NCI-H2029 treated with DMSO at 0.1 percent for 48 hours (cell line): ENCODE measurements at regions not wholly inside any gene's neighbourhood (a gene's known extent, or its start where the extent isn't known, plus 50 kb on each side); places are given as distances from the start of the nearest gene placed in this dataset.
"Not testable (repeated sequence)": the region's sequence is repeated elsewhere in the genome, so short reads cannot be mapped to it uniquely, and the experiment has no call there.

Experiments
- DNase-seq: peaks from one replicate; lab custom pipeline; 2025; lab: John Stamatoyannopoulos, UW

DNA sequence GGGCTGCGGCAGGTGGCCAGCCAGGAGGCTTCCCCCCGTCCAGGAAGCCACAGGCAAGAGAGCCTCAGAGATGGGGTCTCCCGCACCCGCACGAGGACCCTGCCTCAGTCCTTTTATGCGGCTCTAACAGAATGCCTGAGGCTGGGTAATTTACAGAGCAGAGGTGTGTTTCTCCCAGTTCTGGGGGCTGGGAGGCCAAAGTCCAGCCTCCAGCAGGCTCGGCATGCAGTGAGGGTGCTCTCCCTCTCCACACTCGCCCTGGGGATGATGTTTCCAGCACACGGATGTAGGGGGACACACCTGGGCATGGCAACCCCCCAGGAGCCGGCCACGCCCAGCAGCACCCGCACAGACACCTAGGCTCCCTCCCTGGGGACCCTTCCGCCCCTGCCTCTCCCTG is 95.4 kb upstream of the PPP1R26 start:
- no peak for DNase-seq

DNA sequence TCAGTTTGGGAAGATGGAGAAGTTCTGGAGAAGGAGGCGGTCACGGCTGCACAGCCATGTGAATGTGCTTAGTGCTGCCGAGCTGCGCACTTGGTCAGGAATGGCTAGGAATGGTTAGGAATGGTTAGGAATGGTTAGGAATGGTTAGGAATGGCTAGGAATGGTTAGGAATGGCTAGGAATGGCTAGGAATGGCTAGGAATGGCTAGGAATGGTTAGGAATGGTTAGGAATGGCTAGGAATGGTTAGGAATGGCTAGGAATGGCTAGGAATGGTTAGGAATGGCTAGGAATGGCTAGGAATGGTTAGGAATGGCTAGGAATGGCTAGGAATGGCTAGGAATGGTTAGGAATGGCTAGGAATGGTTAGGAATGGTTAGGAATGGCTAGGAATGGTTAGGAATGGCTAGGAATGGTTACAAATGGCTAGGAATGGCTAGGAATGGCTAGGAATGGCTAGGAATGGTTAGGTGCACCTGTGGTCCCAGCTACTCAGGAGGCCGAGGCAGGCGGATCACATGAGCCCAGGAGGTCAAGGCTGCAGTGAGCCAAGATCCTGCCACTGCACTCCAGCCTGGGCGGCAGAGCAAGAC is 94.7 kb upstream of the PPP1R26 start:
- not testable (repeated sequence) for DNase-seq

DNA sequence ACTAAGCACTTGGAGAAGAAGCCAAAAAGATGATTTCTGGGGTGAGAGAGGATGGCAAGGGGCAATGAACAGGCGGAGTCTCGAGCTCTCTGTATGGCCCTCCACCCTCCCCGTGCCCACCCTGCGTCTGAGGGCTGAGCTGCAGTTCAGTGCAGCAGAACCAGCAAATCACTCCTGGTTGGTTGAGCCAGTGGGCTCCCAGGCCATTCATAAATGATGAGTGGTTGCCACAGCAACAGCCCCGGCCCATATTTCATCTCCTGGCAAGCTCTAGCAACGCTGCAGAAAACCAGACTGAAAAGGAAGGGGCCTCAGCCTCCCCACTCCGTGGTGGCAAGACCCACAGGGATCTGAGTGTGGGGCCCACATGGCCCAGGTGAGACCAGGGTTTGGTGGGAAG is 93.8 kb upstream of the PPP1R26 start:
- DNase-seq: no peak

DNA sequence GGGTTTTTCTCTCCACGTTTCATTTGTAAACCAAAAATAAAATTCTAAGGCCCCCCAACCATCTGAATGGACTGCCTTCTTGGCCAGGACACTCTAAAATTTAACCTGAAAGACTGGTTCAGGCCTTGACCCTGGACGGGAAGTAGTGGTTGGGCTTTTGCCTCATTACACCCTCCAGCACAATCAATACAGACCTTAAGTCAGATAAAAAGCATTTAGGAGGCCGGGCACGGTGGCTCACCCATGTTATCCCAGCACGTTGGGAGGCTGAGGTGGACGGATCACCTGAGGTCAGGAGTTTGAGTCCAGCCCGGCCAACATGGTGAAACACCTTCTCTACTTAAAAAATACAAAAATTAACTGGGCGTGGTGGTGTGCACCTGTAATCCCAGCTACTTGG is 91.6 kb upstream of the PPP1R26 start:
- DNase-seq: no peak

DNA sequence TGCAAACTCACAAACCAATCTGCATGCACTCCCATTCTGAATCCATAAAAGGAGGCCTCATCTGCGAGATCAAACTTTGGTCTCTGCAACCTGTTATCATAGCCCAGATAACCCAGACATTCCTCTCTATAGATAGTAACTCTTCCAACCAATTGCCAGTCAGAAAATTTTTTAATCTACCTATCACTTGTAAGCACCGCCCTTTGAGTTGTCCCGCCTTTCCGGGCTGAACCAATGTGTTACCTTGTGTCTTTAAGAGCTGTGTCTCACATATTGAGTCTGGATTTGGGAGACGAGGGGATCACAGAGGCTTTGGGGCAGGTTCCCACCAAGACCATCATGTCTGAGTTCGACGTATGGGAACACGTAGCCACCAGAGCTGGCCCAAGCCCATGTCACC is 91.1 kb upstream of the PPP1R26 start:
- DNase-seq: no peak

DNA sequence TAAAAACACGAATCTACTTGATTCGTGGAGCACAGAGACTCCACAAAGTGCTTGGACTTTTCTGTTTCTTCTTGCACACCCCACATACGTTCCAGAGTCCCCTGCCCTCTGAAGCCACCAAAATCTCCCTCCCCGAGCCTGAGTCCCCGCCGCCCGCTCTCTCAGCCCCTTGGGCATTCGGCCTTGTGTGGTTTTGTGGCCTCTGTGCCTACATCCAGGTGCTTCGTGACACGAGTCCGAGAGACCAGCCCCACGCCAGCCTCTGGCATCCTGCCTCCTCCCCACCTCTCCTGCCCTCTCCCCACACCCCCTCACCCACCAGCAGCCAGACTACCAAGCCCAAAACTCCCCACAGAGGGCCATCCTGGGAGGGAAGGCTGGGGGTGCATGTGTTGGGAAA is 87.8 kb upstream of the PPP1R26 start:
- DNase-seq: no peak

DNA sequence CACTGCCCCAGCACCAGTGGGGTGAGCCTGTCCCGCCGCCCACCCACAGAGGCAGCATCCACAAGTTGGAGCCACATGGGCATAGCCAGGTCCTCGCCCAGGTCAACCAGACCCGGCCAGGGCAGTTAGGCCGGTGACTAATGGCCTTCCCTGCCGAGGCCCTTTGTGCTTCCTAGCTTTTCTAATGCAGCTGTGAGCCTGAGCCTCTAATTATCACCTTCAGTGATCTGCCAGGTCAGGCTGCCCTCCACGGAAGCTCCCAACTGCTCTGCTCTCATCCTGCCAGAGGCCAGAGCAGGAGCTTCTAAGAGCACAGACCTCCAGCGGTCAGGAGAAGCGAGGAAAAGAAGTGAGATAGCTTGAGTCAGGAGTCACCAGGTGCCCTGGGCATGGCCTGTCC is 87.1 kb upstream of the PPP1R26 start:
- DNase-seq: no peak

DNA sequence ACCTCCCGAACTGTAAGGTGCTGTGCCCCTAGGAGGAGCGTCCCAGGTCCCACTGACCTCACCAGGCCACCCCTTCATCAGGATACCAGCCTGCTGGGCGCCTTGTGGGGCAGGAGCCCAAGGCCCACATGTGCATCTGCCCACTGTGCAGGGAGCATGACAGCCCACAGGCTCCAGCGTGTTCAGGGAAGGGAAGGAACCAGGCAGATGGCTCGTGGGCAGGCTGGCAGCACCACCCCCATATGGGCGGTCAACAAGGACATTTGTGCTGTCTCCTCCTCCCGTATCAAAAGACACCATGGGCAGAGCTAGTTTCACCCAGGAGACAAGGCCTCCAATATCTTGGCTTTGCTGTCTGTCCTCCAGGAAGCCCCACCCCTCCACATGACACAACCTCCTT is 85.5 kb upstream of the PPP1R26 start:
- no peak for DNase-seq

DNA sequence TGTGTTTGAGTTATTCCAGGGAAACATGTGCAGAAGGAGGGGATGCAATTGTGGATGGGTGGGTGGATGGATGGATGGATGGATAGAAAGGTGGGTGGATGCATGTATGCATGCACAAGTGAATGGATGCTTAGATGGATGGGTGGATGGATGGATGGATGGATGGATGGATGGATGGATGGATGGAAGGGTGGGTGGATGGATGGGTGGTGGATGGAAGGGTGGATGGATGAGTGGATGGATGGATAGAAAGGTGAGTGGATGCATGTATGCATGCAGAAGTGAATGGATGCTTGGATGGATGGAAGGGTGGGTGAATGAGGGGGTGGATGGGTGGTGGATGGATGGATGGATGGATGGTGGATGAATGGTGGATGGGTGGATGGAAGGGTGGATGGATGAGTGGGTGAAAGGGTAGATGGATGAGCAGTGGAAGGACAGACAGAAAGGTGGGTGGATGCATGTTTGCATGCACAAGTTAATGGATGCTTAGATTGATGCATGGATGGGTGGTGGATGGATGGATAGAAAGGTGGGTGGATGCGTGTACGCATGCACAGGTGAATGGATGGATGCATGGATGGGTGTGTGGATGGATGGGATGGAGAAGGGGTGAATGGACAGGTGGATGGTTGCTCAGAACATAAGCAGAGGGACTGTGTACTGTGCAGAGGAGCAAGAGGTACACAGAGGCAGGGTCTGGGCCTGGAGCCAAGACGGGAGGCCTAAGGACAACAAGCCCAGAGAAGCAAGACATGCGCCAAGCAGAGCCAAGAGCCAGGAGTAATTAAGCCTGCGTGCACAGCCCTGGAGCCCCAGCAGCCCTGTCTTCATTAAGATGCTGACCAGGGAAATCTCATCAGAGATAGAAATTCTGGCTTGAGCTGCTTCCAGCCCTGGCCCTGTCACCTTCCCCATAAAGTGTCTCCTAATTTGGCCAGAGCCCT is 84.6 kb upstream of the PPP1R26 start:
- no peak for DNase-seq

DNA sequence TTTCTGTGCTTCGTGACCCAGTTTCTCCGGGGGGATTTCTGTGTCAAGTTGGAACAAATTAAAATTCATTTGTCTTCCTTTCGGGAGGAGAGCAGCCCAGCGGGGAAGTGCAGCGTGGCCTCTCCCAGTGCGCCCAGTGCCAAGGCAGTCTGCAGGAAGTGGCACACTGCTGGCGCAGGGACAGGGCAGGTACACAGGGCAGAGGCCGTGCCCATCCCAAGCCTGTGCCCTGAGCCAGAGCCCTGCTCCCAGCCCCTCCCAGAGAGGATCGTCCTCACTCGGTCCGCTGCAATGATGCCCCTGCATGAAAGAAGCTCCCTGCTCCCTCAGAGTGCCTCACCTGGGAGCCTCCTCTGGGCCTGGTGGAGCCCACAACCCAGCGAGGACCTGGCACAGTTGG is 82.4 kb upstream of the PPP1R26 start:
- no peak for DNase-seq

DNA sequence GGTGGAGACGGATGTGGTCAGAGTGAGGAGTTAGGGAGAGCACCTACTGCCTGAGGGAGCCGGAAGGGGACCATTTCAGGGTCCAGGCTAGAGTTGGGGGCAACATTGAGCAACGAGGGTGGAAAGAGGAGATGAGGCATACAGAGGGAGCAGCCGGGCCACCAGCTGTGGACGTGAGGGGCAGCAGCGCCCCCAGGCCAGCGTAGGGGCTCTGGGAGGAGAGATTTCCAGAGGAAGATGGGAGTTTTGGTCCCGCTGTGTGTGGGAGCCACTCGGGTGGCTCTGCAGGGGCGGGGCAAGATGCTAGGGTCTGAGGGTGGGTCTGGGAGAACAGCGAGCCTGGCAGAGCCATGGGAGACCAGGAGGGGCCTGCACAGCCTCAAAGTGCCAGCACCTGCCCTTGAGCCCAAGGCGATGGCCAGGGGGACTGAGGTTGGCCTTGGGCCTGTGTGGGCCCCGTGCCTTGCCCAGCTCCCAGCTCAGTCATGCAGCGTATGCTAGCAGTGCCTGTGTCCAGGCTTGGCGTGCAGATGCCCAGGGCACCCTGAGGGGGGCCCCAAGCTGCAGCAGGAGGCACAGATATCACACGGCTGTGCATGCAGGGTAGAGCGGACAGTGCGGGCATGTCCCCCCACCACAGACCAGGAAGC is 80.5 kb upstream of the PPP1R26 start:
- DNase-seq: no peak

DNA sequence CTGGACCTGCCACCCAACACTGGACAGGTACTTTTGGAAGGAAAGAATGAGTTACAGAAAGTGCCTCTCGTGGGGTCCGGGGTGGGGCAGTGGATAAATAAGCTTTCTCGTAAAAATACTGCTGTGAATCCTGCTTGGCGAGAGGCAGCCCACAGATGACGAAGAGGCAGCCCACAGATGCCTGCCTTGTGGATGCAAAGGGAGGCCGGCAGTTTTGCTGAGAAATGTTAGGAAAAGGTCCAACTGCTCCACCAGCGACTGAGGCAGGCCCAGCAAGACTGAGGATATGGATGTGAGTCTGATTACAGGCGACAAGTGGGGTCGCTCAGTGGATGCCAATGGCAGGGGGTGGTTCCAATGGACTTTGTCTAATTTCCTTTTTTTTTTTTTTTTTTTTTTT is 79.1 kb upstream of the PPP1R26 start:
- no peak for DNase-seq

DNA sequence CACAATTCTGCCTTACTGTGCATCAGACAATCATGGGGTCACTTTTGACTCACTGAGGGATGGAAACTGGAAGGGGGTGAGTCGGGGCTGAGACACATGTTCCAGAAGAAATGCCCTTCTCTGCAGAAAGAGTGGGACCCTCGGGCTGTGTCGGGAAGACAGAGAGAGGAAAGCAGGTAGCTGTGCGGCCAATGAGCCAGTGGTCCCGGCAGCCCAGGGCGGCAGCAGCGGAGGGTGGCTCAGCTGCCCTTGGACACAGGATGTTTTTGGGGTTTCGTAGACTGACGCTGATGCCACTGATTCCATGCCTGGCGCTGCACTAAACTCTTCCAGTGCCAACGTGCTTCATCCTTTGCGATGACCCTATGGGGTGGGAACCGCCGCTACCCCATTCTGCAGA is 78.4 kb upstream of the PPP1R26 start:
- DNase-seq: no peak

DNA sequence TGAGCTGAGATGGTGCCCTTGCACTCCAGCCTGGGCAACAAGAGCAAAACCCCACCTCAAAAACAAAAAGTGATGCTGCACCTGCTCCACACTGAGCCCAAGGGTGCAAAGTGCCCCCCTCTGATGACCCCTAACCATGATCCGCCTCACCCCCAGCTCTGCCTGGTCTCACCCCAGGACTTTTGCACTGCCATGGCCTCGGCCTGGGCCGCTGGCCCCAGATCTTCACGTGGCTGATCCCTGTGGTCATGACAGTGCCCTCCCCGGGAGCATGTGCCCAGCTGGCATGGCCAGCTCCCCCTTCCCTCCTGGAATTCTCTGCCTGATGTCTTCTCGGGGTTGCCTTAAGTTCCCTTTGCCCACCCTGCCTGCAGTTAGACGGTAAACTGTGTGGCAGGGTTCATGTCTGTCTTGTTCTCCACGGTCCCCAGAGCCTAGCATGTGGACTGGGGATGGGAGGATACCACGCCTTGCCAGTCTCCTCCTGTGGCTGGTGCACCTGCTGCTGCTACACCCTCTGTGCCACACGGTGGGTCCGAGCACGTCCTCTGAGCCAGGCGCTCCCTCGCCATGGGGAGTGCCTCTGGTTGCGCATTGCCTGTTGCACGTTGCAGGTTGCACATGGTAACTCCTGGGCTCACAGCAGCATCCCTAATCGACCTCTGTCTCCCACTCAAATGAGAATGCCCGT is 77.4 kb upstream of the PPP1R26 start:
- no peak for DNase-seq

DNA sequence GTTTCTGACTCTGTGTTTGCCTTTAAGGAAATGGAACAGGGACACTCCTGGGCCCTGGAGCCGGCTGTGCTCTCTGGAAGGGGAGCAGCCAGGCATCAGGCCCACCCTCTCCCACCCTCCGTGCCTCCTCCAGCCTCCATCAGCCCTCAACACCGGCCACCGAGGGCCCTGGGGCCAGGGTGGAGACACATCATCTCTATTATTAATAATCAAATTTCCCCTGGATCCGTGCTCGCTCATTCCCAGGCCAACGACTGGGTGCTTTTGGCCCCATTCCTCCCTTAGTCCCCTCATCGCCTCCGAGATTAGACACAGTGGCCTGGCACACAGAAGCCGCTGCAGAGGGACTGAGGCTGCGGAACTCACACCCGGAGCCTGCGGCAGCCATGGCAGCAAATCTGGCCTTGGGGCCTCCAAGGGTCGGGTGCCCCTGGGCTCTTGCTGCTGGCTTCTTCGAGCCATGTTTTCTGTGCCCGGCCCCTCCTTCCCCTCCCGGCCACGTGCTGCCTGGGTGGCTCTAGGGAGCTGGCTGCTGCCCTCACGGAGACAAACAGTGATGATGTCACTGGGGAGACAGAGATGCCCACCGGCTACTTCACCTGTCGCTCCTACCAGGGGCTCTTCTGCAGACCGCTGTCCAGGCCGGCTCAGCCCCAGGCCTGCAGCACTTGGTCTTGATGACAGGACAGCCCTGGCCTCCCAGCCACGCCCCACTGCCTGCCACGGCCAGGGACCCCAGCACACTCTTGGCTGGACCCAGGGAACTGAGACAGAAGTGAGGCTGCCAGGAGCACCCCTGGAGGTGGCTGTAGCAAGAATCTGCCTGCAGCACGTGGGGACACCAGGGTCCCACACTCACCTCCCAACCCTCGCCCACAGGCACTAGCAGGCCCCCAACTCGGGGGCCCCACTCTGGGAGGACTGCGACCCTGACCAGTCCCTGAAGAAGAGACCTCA is 76.6 kb upstream of the PPP1R26 start:
- DNase-seq: no peak

DNA sequence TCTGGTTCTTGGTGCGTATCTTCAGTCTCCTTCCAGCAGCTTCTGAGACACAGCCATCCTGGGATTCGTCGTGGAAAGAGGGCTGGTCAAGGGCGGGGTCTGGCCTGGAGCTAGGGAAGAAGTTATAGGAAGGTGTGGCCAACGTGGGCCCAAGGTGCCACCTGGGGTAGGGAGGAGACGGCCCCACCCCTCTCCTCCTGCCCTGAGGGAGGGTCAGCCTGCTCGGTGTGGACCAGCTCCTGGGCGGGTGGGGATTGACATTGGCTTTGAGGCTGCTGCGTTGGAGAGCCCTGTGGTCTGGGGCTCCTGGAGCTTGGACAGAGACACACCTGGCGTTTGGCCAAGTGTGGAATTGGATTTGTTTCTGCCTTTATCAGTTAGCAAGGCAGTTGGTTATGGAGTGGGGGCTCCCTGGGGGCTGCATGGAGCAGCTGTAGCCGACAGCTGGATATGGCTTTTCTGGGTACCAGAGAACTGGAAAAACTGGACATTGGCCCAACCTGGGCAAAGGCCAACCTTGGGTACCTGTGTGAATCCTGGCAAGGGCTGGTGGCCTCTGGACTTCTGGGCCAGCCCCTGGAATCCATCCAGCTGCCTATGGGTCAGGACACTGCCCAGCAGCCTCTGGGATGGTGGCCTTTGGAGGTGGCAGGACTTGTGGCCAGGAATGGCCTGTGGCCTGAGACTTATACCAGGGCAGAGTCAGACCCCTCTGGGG is 75.7 kb upstream of the PPP1R26 start:
- DNase-seq: no peak

DNA sequence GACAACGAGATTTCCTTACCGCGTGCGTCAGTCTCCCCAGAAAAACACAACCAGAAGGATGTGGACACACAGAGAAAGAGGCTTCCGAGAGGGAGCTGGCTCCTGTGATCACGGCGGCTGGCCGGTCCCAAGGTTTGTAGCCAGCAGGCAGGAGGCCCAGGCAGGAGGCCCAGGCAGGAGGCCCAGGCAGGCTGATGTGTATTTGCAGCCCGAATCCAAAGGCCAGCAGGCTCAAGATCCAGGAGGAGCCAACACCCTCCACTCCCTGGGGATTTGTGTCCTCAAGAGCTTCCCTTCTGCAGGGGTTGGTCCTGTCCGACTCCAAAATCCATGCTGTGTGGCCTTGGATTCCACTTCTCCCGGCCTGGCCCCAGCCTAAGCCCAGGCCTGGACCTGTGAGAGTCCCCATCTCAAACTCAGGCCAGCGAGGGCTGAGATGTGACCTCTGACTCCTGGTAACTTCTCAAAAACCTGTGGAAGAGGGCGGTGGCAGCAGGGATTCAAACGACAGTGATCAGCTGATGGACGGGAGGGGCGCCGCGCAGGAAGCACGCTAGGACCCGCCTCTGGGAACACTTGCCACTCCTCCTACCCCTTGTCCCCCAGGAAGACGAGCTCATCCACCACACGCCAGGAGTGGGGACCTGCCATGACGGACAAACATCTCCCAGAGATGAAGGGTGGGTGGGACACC is 75.0 kb upstream of the PPP1R26 start:
- DNase-seq: no peak

DNA sequence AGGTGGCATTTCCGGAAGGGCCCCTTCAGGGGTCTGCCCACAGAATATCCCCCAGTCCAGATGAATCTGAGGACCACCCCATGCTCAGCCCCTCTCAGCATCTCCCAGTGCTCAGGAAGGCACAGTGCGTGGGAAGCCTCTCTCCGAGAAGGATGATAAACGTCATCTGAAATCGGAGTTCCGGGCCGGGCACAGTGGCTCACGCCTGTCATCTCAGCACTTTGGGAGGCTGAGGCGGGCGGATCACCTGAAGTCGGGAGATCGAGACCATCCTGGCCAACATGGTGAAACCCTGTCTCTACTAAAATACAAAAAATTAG is 74.5 kb upstream of the PPP1R26 start:
- DNase-seq: not testable (repeated sequence)

DNA sequence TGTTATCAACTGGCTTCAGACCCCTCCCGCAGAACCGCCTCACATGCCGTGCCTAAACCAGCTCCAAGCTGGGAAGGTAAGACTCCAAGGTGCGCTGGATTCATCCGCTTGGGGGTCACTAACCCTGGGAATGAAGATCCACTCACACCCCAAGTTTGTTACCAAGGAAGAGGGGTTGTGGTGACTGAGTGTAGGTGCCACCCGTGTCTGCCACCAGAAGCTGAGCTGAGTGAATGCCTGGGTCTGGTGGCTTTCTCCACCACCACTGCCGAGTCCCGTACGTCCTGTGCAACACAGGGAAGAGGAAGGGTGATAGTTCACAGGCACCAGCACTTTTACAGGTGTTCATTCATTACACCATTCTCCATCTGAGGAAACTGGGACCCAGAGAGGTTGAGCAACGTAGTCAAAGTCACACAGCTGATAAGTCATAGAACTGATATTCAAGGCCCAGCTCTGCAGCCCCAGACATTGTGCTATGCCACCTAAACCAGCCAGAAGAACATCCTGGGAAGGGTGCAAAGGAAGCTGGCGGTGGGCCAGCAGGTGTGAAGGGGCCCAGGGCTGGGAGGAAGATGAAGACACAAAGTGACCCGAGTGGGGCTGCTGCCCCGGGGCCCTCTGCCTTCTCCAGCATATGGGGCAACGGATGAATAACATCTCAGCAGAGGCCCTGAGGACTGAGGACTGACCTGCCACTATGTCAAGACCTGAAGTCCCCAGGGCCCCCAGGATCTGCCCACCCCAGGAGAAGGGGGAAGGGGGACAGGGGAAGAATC is 70.9 kb upstream of the PPP1R26 start:
- DNase-seq: no peak
